GM19452 (cell line): ENCODE measurements at regions not wholly inside any gene's neighbourhood (a gene's known extent, or its start where the extent isn't known, plus 50 kb on each side); places are given as distances from the start of the nearest gene placed in this dataset.

Source experiments
- ATAC-seq: cut with Tn5 transposase; IDR thresholded peaks from one replicate; pipeline ENCODE4 v1.9.1; 2021; ENCODE audit not compliant: unreplicated experiment

- ATAC-seq: no peak
Measured at GRCh38 chr2:2859732-2860131, 517.9 kb downstream of the EIPR1 start.

GRCh38 chr2:2859164-2859563 is 518.5 kb downstream of the EIPR1 start:
- no peak for ATAC-seq

- ATAC-seq: no peak
Measured at GRCh38 chr2:2856723-2857415, 520.7 kb downstream of the EIPR1 start.

- ATAC-seq: no peak
Measured at GRCh38 chr2:2855297-2855696, 522.3 kb downstream of the EIPR1 start.

GRCh38 chr2:2853346-2853745 is 522.3 kb upstream of the MYT1L start:
- no peak for ATAC-seq

- no peak for ATAC-seq
Measured at GRCh38 chr2:2851806-2852777, 521.0 kb upstream of the MYT1L start.

- no peak for ATAC-seq
Measured at GRCh38 chr2:2851316-2851715, 520.2 kb upstream of the MYT1L start.

- no peak for ATAC-seq
Measured at GRCh38 chr2:2850859-2851258, 519.8 kb upstream of the MYT1L start.

GRCh38 chr2:2850218-2850755 is 519.2 kb upstream of the MYT1L start:
- no peak for ATAC-seq

GRCh38 chr2:2849464-2850217 is 518.6 kb upstream of the MYT1L start:
- no peak for ATAC-seq

- ATAC-seq: no peak
Measured at GRCh38 chr2:2848621-2849333, 517.7 kb upstream of the MYT1L start.

- no peak for ATAC-seq
Measured at GRCh38 chr2:2848198-2848597, 517.1 kb upstream of the MYT1L start.

GRCh38 chr2:2847209-2847676 is 516.2 kb upstream of the MYT1L start:
- no peak for ATAC-seq

GRCh38 chr2:2846332-2847208 is 515.5 kb upstream of the MYT1L start:
- no peak for ATAC-seq

GRCh38 chr2:2845806-2846315 is 514.8 kb upstream of the MYT1L start:
- ATAC-seq: no peak

GRCh38 chr2:2845267-2845666 is 514.2 kb upstream of the MYT1L start:
- no peak for ATAC-seq

- no peak for ATAC-seq
Measured at GRCh38 chr2:2843969-2844548, 513.0 kb upstream of the MYT1L start.

GRCh38 chr2:2842466-2842865 is 511.4 kb upstream of the MYT1L start:
- no peak for ATAC-seq
